T-helper 17 cell (primary cell): ENCODE measurements at regions not wholly inside any gene's neighbourhood (a gene's known extent, or its start where the extent isn't known, plus 50 kb on each side); places are given as distances from the start of the nearest gene placed in this dataset.

Experiments
- ATAC-seq: fragments of 150-1000 bp; cut with Tn5 transposase; 2 replicates; pipeline ENCODE4 v1.10.0; 2021; ENCODE audit warnings: mild to moderate bottlenecking, moderate library complexity
- DNase-seq, 3 donors: peaks; one replicate each; pipeline versions ENCODE4 v3.0.0 to v3.0.0-alpha.2; 2020 to 2021
- H3K9me3 ChIP-seq: one replicate; pipeline ENCODE4 v1.7.0; 2013; ENCODE audit warnings: low read length, mild to moderate bottlenecking; ENCODE audit not compliant: control insufficient read depth, poor library complexity, severe bottlenecking
- H3K27ac Mint-ChIP-seq: one replicate; pipeline ENCODE4 v1.8.0; 2022; ENCODE audit warnings: mild to moderate bottlenecking, moderate library complexity, mixed read lengths
- H3K27me3 Mint-ChIP-seq: one replicate; pipeline ENCODE4 v1.8.0; 2022; ENCODE audit warnings: mixed read lengths
- H3K36me3 Mint-ChIP-seq: one replicate; pipeline ENCODE4 v1.8.0; 2022; ENCODE audit warnings: low read depth, mixed read lengths
- H3K4me1 Mint-ChIP-seq: one replicate; pipeline ENCODE4 v1.8.0; 2022; ENCODE audit warnings: mild to moderate bottlenecking, mixed read lengths
- H3K4me3 Mint-ChIP-seq: one replicate; pipeline ENCODE4 v1.8.0; 2022; ENCODE audit warnings: mild to moderate bottlenecking, moderate library complexity, mixed read lengths

- Mint-ChIP-seq H3K36me3 (no peaks in the 10 kb centered on the region), H3K4me3 (no peak overlapping the region), H3K4me1 (no peaks in the 10 kb centered on the region), H3K27me3 (peaks cover 16% of the 10 kb centered on the region), H3K27ac (no peak overlapping the region)
- no peak for DNase-seq
- ATAC-seq, result no peak
- no peaks in the 10 kb centered on the region for H3K9me3 ChIP-seq
These were observed 247.6 kb downstream of the MRPL39 start for GRCh38 chr21:25359724-25360123.

GRCh38 chr21:25350056-25350455 is 257.2 kb downstream of the MRPL39 start:
- H3K9me3 ChIP-seq, result no peaks in the 10 kb centered on the region
- Mint-ChIP-seq H3K4me1 (no peaks in the 10 kb centered on the region), H3K36me3 (no peaks in the 10 kb centered on the region), H3K27ac (no peak overlapping the region), H3K4me3 (no peak overlapping the region), H3K27me3 (peaks cover 40% of the 10 kb centered on the region)
- no peak for DNase-seq
- ATAC-seq, result no peak

GRCh38 chr21:25343774-25344545 is 263.3 kb downstream of the MRPL39 start:
- no peaks in the 10 kb centered on the region for H3K36me3 Mint-ChIP-seq

GRCh38 chr21:25342816-25343215 is 264.5 kb downstream of the MRPL39 start:
- Mint-ChIP-seq H3K4me1 (no peaks in the 10 kb centered on the region), H3K27me3 (peaks cover 36% of the 10 kb centered on the region), H3K4me3 (no peak overlapping the region), H3K36me3 (no peaks in the 10 kb centered on the region), H3K27ac (no peak overlapping the region)
- no peaks in the 10 kb centered on the region for H3K9me3 ChIP-seq
- DNase-seq, result no peak
- no peak for ATAC-seq

More at GRCh38 chr21:25343774-25344545, 263.3 kb downstream of the MRPL39 start:
- ATAC-seq, result no peak
- no peak for DNase-seq
- H3K4me3 Mint-ChIP-seq, result no peak overlapping the region
- H3K9me3 ChIP-seq, result no peaks in the 10 kb centered on the region
- no peaks in the 10 kb centered on the region for H3K4me1 Mint-ChIP-seq
- H3K27ac Mint-ChIP-seq, result no peak overlapping the region
- peaks cover 38% of the 10 kb centered on the region for H3K27me3 Mint-ChIP-seq

- no peaks in the 10 kb centered on the region for H3K9me3 ChIP-seq
- Mint-ChIP-seq H3K4me1 (no peaks in the 10 kb centered on the region), H3K36me3 (no peaks in the 10 kb centered on the region), H3K27me3 (peaks cover 28% of the 10 kb centered on the region), H3K27ac (no peak overlapping the region), H3K4me3 (no peak overlapping the region)
- no peak for ATAC-seq
- no peak for DNase-seq
These were observed 265.3 kb downstream of the MRPL39 start for GRCh38 chr21:25341981-25342380.

GRCh38 chr21:25338415-25338814 is 268.9 kb downstream of the MRPL39 start:
- H3K27me3 Mint-ChIP-seq, result peaks cover 5% of the 10 kb centered on the region

GRCh38 chr21:25334046-25334730 is 273.1 kb downstream of the MRPL39 start:
- no peaks in the 10 kb centered on the region for H3K9me3 ChIP-seq
- no peaks in the 10 kb centered on the region for H3K4me1 Mint-ChIP-seq
- H3K27ac Mint-ChIP-seq, result no peak overlapping the region
- H3K4me3 Mint-ChIP-seq, result no peak overlapping the region
- ATAC-seq (no peak), DNase-seq (no peak)
- no peaks in the 10 kb centered on the region for H3K36me3 Mint-ChIP-seq
- H3K27me3 Mint-ChIP-seq, result no peaks in the 10 kb centered on the region

More at GRCh38 chr21:25338415-25338814, 268.9 kb downstream of the MRPL39 start:
- no peak for ATAC-seq
- DNase-seq, result no peak
- H3K4me3 Mint-ChIP-seq, result no peak overlapping the region
- no peaks in the 10 kb centered on the region for H3K4me1 Mint-ChIP-seq
- no peaks in the 10 kb centered on the region for H3K36me3 Mint-ChIP-seq
- no peak overlapping the region for H3K27ac Mint-ChIP-seq
- no peaks in the 10 kb centered on the region for H3K9me3 ChIP-seq

- Mint-ChIP-seq H3K27me3 (no peaks in the 10 kb centered on the region), H3K4me3 (no peak overlapping the region), H3K36me3 (no peaks in the 10 kb centered on the region), H3K27ac (no peak overlapping the region), H3K4me1 (no peaks in the 10 kb centered on the region)
- H3K9me3 ChIP-seq, result no peaks in the 10 kb centered on the region
- DNase-seq, result no peak
- no peak for ATAC-seq
These were observed 276.0 kb downstream of the MRPL39 start for GRCh38 chr21:25331286-25331685.

GRCh38 chr21:25330266-25330665 is 277.0 kb downstream of the MRPL39 start:
- no peaks in the 10 kb centered on the region for H3K4me1 Mint-ChIP-seq
- H3K36me3 Mint-ChIP-seq, result no peaks in the 10 kb centered on the region
- no peak overlapping the region for H3K27ac Mint-ChIP-seq
- ATAC-seq (no peak), DNase-seq (no peak)
- no peaks in the 10 kb centered on the region for H3K9me3 ChIP-seq
- H3K27me3 Mint-ChIP-seq, result no peaks in the 10 kb centered on the region
- no peak overlapping the region for H3K4me3 Mint-ChIP-seq

- no peaks in the 10 kb centered on the region for H3K36me3 Mint-ChIP-seq
- no peaks in the 10 kb centered on the region for H3K27me3 Mint-ChIP-seq
- no peaks in the 10 kb centered on the region for H3K4me1 Mint-ChIP-seq
- H3K4me3 Mint-ChIP-seq, result no peak overlapping the region
- no peak overlapping the region for H3K27ac Mint-ChIP-seq
- ATAC-seq, result no peak
- H3K9me3 ChIP-seq, result no peaks in the 10 kb centered on the region
- no peak for DNase-seq
These were observed 278.0 kb downstream of the MRPL39 start for GRCh38 chr21:25329227-25329825.

GRCh38 chr21:25328736-25329135 is 278.5 kb downstream of the MRPL39 start:
- H3K27ac Mint-ChIP-seq, result no peak overlapping the region
- no peaks in the 10 kb centered on the region for H3K36me3 Mint-ChIP-seq
- ATAC-seq, result no peak
- no peaks in the 10 kb centered on the region for H3K9me3 ChIP-seq
- H3K4me1 Mint-ChIP-seq, result no peaks in the 10 kb centered on the region
- DNase-seq, result no peak
- no peak overlapping the region for H3K4me3 Mint-ChIP-seq
- H3K27me3 Mint-ChIP-seq, result no peaks in the 10 kb centered on the region

- no peaks in the 10 kb centered on the region for H3K36me3 Mint-ChIP-seq
- no peak overlapping the region for H3K4me3 Mint-ChIP-seq
- no peaks in the 10 kb centered on the region for H3K27me3 Mint-ChIP-seq
- no peaks in the 10 kb centered on the region for H3K4me1 Mint-ChIP-seq
- DNase-seq (no peak), ATAC-seq (no peak)
- no peaks in the 10 kb centered on the region for H3K9me3 ChIP-seq
- H3K27ac Mint-ChIP-seq, result no peak overlapping the region
These were observed 281.1 kb downstream of the MRPL39 start for GRCh38 chr21:25326181-25326580.

- Mint-ChIP-seq H3K36me3 (no peaks in the 10 kb centered on the region), H3K27me3 (no peaks in the 10 kb centered on the region), H3K4me3 (no peak overlapping the region), H3K27ac (no peak overlapping the region), H3K4me1 (no peaks in the 10 kb centered on the region)
- no peaks in the 10 kb centered on the region for H3K9me3 ChIP-seq
- no peak for DNase-seq
- ATAC-seq, result no peak
These were observed 282.6 kb downstream of the MRPL39 start for GRCh38 chr21:25324666-25325065.
